IPS DF 6.9 (cell line): ENCODE measurements at regions not wholly inside any gene's neighbourhood (a gene's known extent, or its start where the extent isn't known, plus 50 kb on each side); places are given as distances from the start of the nearest gene placed in this dataset.
"Not testable (repeated sequence)": the region's sequence is repeated elsewhere in the genome, so short reads cannot be mapped to it uniquely, and the experiment has no call there.

Experiments used
- DNase-seq: peaks from one replicate; pipeline ENCODE4 v3.0.0-alpha.2; 2013; ENCODE audit warnings: low read depth, low spot score
- H3K27ac ChIP-seq: one replicate; pipeline ENCODE4 v1.5.1; 2013; ENCODE audit warnings: low read length, control low read depth
- H3K27me3 ChIP-seq: 2 replicates; pipeline ENCODE4 v1.6.1; 2013; ENCODE audit warnings: mild to moderate bottlenecking, low read length; ENCODE audit not compliant: control insufficient read depth, insufficient read depth
- H3K36me3 ChIP-seq: 2 replicates; pipeline ENCODE4 v1.6.1; 2013; ENCODE audit warnings: low read length; ENCODE audit not compliant: control insufficient read depth, insufficient read depth
- H3K4me1 ChIP-seq: 2 replicates; pipeline ENCODE4 v1.6.1; 2013; ENCODE audit warnings: low read length; ENCODE audit not compliant: control insufficient read depth, insufficient read depth
- H3K4me3 ChIP-seq: 2 replicates; pipeline ENCODE4 v1.5.1; 2013; ENCODE audit warnings: mild to moderate bottlenecking, low read length
- H3K9me3 ChIP-seq: 2 replicates; pipeline ENCODE4 v1.6.1; 2013; ENCODE audit warnings: low read length, inconsistent platforms; ENCODE audit not compliant: control insufficient read depth, insufficient read depth
- WGBS: extraction: QIAGEN DNeasy Blood & Tissue Kit; methylation state at CpG from one replicate; pipeline ENCODE4 v1.1.7; 2013; ENCODE audit warnings: mixed read lengths, missing lambda C conversion rate; ENCODE audit not compliant: insufficient read length, insufficient coverage; 5-methylcytosine and 5-hydroxymethylcytosine counted together

DNA sequence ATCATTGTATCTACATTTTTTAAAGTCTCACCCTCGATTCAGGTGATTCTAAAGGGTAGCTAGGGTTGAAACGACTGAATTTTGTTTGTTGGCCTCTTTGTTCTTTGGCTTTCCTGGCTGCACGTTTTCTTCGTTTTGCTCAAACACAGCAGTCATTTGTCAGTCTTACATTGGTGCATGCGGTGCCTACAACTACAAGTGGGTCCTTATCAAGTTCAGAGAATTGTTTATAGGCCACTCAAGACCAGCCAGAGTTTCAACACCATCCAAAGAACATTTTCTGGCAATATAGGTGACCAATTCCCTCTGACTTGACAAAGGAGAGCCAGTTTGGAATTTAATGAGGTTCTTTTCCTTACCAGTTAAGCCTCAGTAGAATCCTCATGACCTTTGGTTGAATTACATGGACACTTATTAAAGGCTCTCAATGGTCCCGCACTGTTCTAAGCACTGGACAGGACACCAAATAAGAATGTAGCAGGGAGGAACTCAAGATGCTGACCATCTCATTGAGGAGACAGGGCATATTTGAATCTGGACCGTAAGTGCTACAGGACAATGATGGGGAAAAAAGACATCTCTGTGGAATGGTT lies 119.0 kb upstream of the DMRT1 start:
- Histone ChIP-seq H3K4me3 (no peak overlapping the region), H3K36me3 (no peaks in the 10 kb centered on the region), H3K27ac (no peak overlapping the region), H3K9me3 (no peaks in the 10 kb centered on the region), H3K27me3 (no peaks in the 10 kb centered on the region), H3K4me1 (peaks cover 6% of the 10 kb centered on the region; the same call in 1 of the 2 replicates)
- no peak for DNase-seq
- WGBS, result no CpG with 5 or more reads among the region's 7 CpGs

DNA sequence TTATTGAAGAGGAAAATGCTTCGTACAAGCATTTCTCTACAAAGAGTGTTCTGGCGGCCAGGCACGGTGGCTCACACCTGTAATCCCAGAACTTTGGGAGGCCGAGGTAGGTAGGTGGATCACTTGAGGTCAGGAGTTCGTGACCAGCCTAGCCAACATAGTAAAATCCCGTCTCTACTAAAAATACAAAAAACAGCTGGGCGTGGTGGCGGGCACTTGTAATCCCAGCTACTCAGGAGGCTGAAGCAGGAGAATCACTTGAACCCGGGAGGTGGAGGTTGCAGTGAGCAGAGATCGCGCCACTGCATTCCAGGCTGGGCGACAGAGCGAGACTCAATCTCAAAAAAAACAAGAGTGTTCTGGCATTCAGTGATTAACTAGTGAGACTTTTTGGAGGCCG lies 117.0 kb upstream of the DMRT1 start:
- H3K4me1 ChIP-seq, result peaks cover 10% of the 10 kb centered on the region; the same call in 1 of the 2 replicates
- not testable (repeated sequence) for H3K36me3 ChIP-seq, DNase-seq, H3K4me3 ChIP-seq, H3K9me3 ChIP-seq, H3K27me3 ChIP-seq, H3K27ac ChIP-seq
- no CpG with 5 or more reads among the region's 14 CpGs for WGBS

GRCh38 chr9:726005-726404 lies 115.5 kb upstream of the DMRT1 start:
- no peaks in the 10 kb centered on the region for H3K27me3 ChIP-seq
- DNase-seq, result no peak
- no CpG with 5 or more reads among the region's 4 CpGs for WGBS
- no peak overlapping the region for H3K4me3 ChIP-seq
- no peak overlapping the region for H3K27ac ChIP-seq
- peaks cover 6% of the 10 kb centered on the region; the same call in 1 of the 2 replicates for H3K4me1 ChIP-seq
- no peaks in the 10 kb centered on the region; the same call in 1 of the 2 replicates for H3K9me3 ChIP-seq
- H3K36me3 ChIP-seq, result no peaks in the 10 kb centered on the region

- 100% methylated on average over 1 of the region's 1 CpG for WGBS
- Histone ChIP-seq H3K9me3 (no peaks in the 10 kb centered on the region; the same call in 1 of the 2 replicates), H3K4me3 (no peak overlapping the region), H3K36me3 (0 out of 2 replicates have a peak, but pooled peaks cover 2% of the 10 kb centered on the region), H3K27me3 (no peaks in the 10 kb centered on the region), H3K4me1 (peaks cover 6% of the 10 kb centered on the region; the same call in 1 of the 2 replicates), H3K27ac (no peak overlapping the region)
- DNase-seq, result peak; percentile 45
Measured at GRCh38 chr9:727767-728166, 113.7 kb upstream of the DMRT1 start.

DNA sequence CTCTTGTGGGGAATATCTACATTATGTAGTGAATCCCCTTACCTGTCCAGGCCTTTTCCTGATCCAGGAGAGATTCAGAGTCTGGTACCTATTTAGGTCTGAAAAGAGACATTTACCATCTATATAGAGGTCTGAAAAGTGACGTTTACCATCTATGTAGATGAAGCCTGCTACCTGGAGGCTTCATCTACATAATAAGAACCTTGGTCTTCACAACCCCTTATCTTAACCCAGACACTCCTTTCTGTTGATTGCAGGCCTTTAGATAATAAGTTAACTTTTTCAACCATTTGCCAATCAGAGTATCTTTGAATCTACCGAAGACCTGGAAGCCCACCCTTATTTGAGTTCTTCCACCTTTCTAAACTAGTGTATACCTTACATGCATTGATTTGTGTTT lies 113.0 kb upstream of the DMRT1 start:
- Histone ChIP-seq H3K36me3 (0 out of 2 replicates have a peak, but pooled peaks cover 2% of the 10 kb centered on the region), H3K4me3 (no peak overlapping the region), H3K9me3 (no peaks in the 10 kb centered on the region; the same call in 1 of the 2 replicates), H3K27ac (no peak overlapping the region), H3K4me1 (peaks cover 6% of the 10 kb centered on the region; the same call in 1 of the 2 replicates), H3K27me3 (no peaks in the 10 kb centered on the region)
- WGBS, result no CpG with 5 or more reads among the region's 2 CpGs
- no peak for DNase-seq

DNA sequence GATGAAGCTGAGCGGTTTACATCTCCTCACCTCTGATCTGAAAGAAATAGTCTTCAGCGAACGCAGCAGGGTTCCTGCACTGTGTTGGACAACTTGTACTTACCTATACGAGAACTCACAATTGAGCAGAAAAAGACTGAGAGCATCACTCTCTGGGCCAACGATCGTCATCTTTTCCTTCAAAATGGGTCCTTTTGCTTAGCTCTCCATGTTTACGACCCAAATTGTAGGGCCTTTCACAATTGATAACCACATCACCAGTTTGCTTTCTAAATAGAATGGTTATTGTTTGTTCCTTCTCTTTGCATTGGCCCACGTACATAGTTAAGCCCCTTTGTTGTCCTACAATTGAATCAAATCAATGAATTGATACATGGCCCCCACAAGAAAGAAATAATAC lies 110.0 kb upstream of the DMRT1 start:
- Histone ChIP-seq H3K36me3 (peaks cover 6% of the 10 kb centered on the region; the same call in 1 of the 2 replicates), H3K4me3 (no peak overlapping the region), H3K4me1 (peaks cover 6% of the 10 kb centered on the region; the same call in 1 of the 2 replicates), H3K9me3 (no peaks in the 10 kb centered on the region; the same call in 1 of the 2 replicates), H3K27ac (no peak overlapping the region), H3K27me3 (no peaks in the 10 kb centered on the region)
- no peak for DNase-seq
- WGBS, result no CpG with 5 or more reads among the region's 8 CpGs

DNA sequence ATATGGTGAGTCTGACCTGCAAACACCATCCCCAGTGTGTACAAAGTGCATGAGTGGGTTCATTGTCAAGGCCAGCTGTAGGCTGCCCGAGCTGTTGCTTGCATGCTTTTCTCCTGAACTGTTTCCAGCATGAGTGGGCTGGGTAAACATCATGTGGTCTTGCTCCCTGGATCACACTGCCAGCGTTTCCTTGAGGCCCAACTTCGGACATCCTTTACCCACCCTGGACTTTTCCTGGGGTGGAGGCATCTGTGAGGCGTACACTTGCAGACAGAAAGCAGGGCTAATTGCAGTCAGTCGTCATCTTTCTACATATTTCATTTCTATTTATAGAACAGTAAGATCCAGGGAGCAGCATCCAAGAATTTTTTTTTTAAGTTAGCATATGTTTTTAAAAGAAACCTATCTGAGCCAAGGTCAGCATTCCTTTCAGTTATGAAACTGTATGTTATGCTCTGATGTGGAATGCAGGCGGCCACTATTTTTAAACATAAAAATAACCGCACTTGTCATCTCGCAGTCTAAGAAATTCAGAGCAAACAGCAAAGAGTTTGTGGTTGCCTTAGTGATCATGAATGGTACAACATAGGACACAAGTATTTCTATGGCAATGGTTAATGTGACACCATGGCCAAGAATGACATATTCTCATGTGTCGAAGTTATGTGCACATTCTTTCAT lies 106.5 kb upstream of the DMRT1 start:
- no peak for DNase-seq
- Histone ChIP-seq H3K4me1 (no peaks in the 10 kb centered on the region), H3K4me3 (no peak overlapping the region), H3K9me3 (no peaks in the 10 kb centered on the region; the same call in 1 of the 2 replicates), H3K36me3 (peaks cover 6% of the 10 kb centered on the region; the same call in 1 of the 2 replicates), H3K27me3 (no peaks in the 10 kb centered on the region), H3K27ac (no peak overlapping the region)
- no CpG with 5 or more reads among the region's 9 CpGs for WGBS

- H3K27me3 ChIP-seq, result no peaks in the 10 kb centered on the region
- DNase-seq, result no peak
- H3K4me3 ChIP-seq, result no peak overlapping the region
- WGBS, result no CpG with 5 or more reads among the region's 7 CpGs
- no peaks in the 10 kb centered on the region for H3K4me1 ChIP-seq
- H3K9me3 ChIP-seq, result no peaks in the 10 kb centered on the region
- H3K36me3 ChIP-seq, result peaks cover 11% of the 10 kb centered on the region; the same call in 1 of the 2 replicates
- no peak overlapping the region for H3K27ac ChIP-seq
Measured at GRCh38 chr9:737400-738120, 103.9 kb upstream of the DMRT1 start.

DNA sequence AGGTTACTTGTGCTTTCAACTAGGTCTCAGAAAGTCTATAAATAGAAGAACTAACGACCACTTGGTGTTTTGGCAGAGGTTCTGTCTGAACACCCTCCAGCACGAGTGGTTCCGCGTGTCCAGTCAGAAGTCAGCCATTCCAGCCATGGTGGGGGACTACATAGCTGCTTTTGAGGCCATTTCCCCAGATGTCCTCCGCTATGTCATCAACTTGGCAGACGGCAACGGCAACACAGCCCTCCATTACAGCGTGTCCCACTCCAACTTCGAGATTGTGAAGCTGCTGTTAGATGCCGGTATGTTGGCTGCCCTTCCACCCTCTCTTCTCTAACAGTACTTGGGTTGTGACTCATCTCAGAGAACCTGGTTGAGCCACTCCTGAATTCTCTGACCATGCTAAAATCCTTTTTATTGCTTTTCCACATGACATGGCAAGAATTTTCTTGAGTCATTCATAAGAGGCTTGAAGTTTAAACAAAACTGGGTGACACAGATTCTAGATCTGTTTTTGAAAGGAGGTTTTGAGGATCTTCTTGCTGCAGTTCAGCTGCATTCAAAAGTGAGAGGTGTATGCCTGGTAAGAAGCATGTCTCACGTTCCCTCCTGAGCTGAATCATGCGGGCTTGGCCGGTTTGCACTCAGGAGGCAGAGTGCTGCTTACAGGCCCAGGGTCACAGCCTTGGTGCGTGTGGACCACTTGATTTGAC lies 103.1 kb upstream of the DMRT1 start:
- no peak for DNase-seq
- Histone ChIP-seq H3K4me3 (no peak overlapping the region), H3K27me3 (no peaks in the 10 kb centered on the region), H3K4me1 (no peaks in the 10 kb centered on the region), H3K9me3 (no peaks in the 10 kb centered on the region), H3K27ac (no peak overlapping the region), H3K36me3 (peaks cover 11% of the 10 kb centered on the region; the same call in 1 of the 2 replicates)
- no CpG with 5 or more reads among the region's 14 CpGs for WGBS

GRCh38 chr9:739362-739761 lies 102.1 kb upstream of the DMRT1 start:
- peaks cover 11% of the 10 kb centered on the region; the same call in 1 of the 2 replicates for H3K36me3 ChIP-seq
- no peak for DNase-seq
- H3K27ac ChIP-seq, result no peak overlapping the region

More at GRCh38 chr9:739362-739761, 102.1 kb upstream of the DMRT1 start:
- H3K9me3 ChIP-seq, result no peaks in the 10 kb centered on the region
- no peaks in the 10 kb centered on the region for H3K27me3 ChIP-seq
- H3K4me1 ChIP-seq, result no peaks in the 10 kb centered on the region
- no peak overlapping the region for H3K4me3 ChIP-seq
